SK-N-SH (cell line): ENCODE measurements at regions not wholly inside any gene's neighbourhood (a gene's known extent, or its start where the extent isn't known, plus 50 kb on each side); places are given as distances from the start of the nearest gene placed in this dataset.
A peak's percentile ranks its signal among the peaks of the same experiment; 100 is the strongest.

Experiments
- CTCF ChIA-PET: fragments of 300-600, 350-600 bp; formaldehyde crosslinking; extraction: SDS; loops from one replicate; lab custom pipeline; 2021; lab: Yijun Ruan, JAX
- POLR2A ChIA-PET: fragments of 350-600 bp; sonication (Branson Sonifier 250); formaldehyde crosslinking; extraction: SDS; loops from one replicate; lab custom pipeline; 2020; ENCODE audit warnings: antibody characterized with exemption, inconsistent platforms; lab: Yijun Ruan, JAX
- DNase-seq: peaks from one replicate; pipeline ENCODE4 v3.0.0; 2012
- H2AFZ ChIP-seq: fragments of 200-600 bp; sonication (generic); 2 replicates; pipeline ENCODE4 v1.8.1; 2016; ENCODE audit warnings: antibody characterized with exemption, mild to moderate bottlenecking, low read depth
- H3F3A ChIP-seq: fragments of 200-600 bp; sonication (generic); replicated peaks from 2 replicates; pipeline ENCODE3; 2016; ENCODE audit warnings: antibody characterized with exemption, mild to moderate bottlenecking; ENCODE audit not compliant: insufficient read depth
- H3K27ac ChIP-seq, 2 experiments: fragments of 200-500 bp in 1 of 2; fragments of 200-600 bp in 1 of 2; sonication (Bioruptor generic) in 1 of 2; sonication (generic), shearing (Covaris generic) in 1 of 2; 2 replicates each; pipeline versions ENCODE4 v1.5.1 to v1.6.1; 2014 to 2016; ENCODE audit warnings: low read depth in 2 of 2, inconsistent platforms in 1 of 2, low read length in 1 of 2, mild to moderate bottlenecking in 1 of 2, mixed read lengths in 1 of 2
- H3K27me3 ChIP-seq: fragments of 200-600 bp; sonication (generic), shearing (Covaris generic); 2 replicates; pipeline ENCODE4 v1.6.1; 2016; ENCODE audit warnings: mixed run types; ENCODE audit not compliant: insufficient read depth
- H3K36me3 ChIP-seq, 2 experiments: fragments of 200-500 bp in 1 of 2; fragments of 200-600 bp in 1 of 2; sonication (Bioruptor generic) in 1 of 2; sonication (generic) in 1 of 2; replicated peaks in 1 of 2; 2 replicates each; pipeline versions ENCODE3 to v1.5.1; 2014 to 2016; ENCODE audit warnings: low read length in 1 of 2, mild to moderate bottlenecking in 1 of 2; ENCODE audit not compliant: insufficient read depth in 2 of 2, control insufficient read depth in 1 of 2
- H3K4me1 ChIP-seq, 2 experiments: fragments of 200-500 bp in 1 of 2; fragments of 200-600 bp in 1 of 2; sonication (Bioruptor generic) in 1 of 2; sonication (generic), shearing (Covaris generic) in 1 of 2; 2 replicates each; pipeline versions ENCODE4 v1.5.1 to v1.6.1; 2014 to 2016; ENCODE audit warnings: low read depth in 1 of 2, low read length in 1 of 2, mixed run types in 1 of 2; ENCODE audit not compliant: insufficient read depth in 2 of 2, control insufficient read depth in 1 of 2
- H3K4me2 ChIP-seq: fragments of 200-600 bp; sonication (generic), shearing (Covaris generic); 2 replicates; pipeline ENCODE4 v1.6.1; 2017; ENCODE audit warnings: mixed run types
- H3K4me3 ChIP-seq, 2 experiments: fragments of 200-500 bp in 1 of 2; fragments of 200-600 bp in 1 of 2; sonication (Bioruptor generic) in 1 of 2; sonication (generic), shearing (Covaris generic) in 1 of 2; 2 replicates each; pipeline versions ENCODE4 v1.5.1 to v1.8.1; 2014 to 2016; ENCODE audit warnings: low read depth in 2 of 2, inconsistent platforms in 1 of 2, low read length in 1 of 2, mild to moderate bottlenecking in 1 of 2, mixed read lengths in 1 of 2, moderate library complexity in 1 of 2
- H3K79me2 ChIP-seq: fragments of 200-600 bp; sonication (generic); 2 replicates; pipeline ENCODE4 v1.8.1; 2017; ENCODE audit warnings: mild to moderate bottlenecking; ENCODE audit not compliant: insufficient read depth
- H3K9ac ChIP-seq: fragments of 200-600 bp; sonication (generic); 2 replicates; pipeline ENCODE4 v1.6.1; 2017; ENCODE audit warnings: mixed run types
- H3K9me2 ChIP-seq: fragments of 200-600 bp; sonication (generic); 2 replicates; pipeline ENCODE4 v1.6.1; 2017; ENCODE audit warnings: mixed run types
- H3K9me3 ChIP-seq: fragments of 200-600 bp; sonication (generic); 2 replicates; pipeline ENCODE4 v1.6.1; 2017; ENCODE audit warnings: mixed run types, mild to moderate bottlenecking, moderate library complexity
- H4K20me1 ChIP-seq: fragments of 200-600 bp; sonication (generic); 2 replicates; pipeline ENCODE4 v1.6.1; 2017; ENCODE audit warnings: mild to moderate bottlenecking, mixed run types; ENCODE audit not compliant: insufficient read depth
- FOXM1 ChIP-seq: IDR thresholded peaks from 2 replicates; pipeline ENCODE4 v1.4.0; 2012; ENCODE audit warnings: low read depth, mild to moderate bottlenecking
- GATA2 ChIP-seq: sonication (generic); formaldehyde crosslinking; IDR thresholded peaks from 2 replicates; pipeline ENCODE4 v1.5.0; 2020; ENCODE audit warnings: mild to moderate bottlenecking, missing genetic modification reagents
- POLR2AphosphoS5 ChIP-seq: IDR thresholded peaks from 2 replicates; pipeline ENCODE4 v1.6.1; 2012; ENCODE audit warnings: low read depth, low read length
- RAD21 ChIP-seq: IDR thresholded peaks from 2 replicates; pipeline ENCODE4 v1.6.1; 2012; ENCODE audit warnings: mild to moderate bottlenecking, low read length
- RCOR1 ChIP-seq: fragments of 150-350 bp; IDR thresholded peaks from 2 replicates; pipeline ENCODE4 v1.6.1; 2017; ENCODE audit warnings: antibody characterized with exemption, low read length
- RFX5 ChIP-seq: IDR thresholded peaks from 2 replicates; pipeline ENCODE4 v1.6.1; 2012; ENCODE audit warnings: mild to moderate bottlenecking, improper control_type of control experiment, low read length
- TAF1 ChIP-seq: IDR thresholded peaks from 2 replicates; pipeline ENCODE4 v1.6.1; 2012; ENCODE audit warnings: low read depth, mild to moderate bottlenecking, low read length, moderate library complexity, borderline replicate concordance
- USF1 ChIP-seq: IDR thresholded peaks from 2 replicates; pipeline ENCODE4 v1.4.0; 2012; ENCODE audit warnings: low read depth, borderline replicate concordance
- YY1 ChIP-seq: IDR thresholded peaks from 2 replicates; pipeline ENCODE4 v1.4.0; 2012; ENCODE audit warnings: low read depth, mild to moderate bottlenecking
- WGBS: methylation state at CpG from one replicate; pipeline ENCODE4 v1.1.6; 2017; ENCODE audit warnings: low lambda C conversion rate; 5-methylcytosine and 5-hydroxymethylcytosine counted together
- TF ChIP-seq, protein P1 (sequence below): IDR thresholded peaks from 2 replicates; pipeline ENCODE4 v1.6.1; 2012; ENCODE audit warnings: mild to moderate bottlenecking, low read depth, low read length, moderate library complexity

- POLR2A ChIA-PET: no interaction called here
- Histone ChIP-seq H3K79me2 (no peaks in the 10 kb centered on the region), H3F3A (no peaks in the 10 kb centered on the region), H3K9me2 (no peaks in the 10 kb centered on the region), H3K4me1 (peaks cover 0 to 13% of the 10 kb centered on the region in 2 experiments; a peak in 1 of 4 replicates), H2AFZ (no peak overlapping the region)
- TF ChIP-seq, protein P1, sequence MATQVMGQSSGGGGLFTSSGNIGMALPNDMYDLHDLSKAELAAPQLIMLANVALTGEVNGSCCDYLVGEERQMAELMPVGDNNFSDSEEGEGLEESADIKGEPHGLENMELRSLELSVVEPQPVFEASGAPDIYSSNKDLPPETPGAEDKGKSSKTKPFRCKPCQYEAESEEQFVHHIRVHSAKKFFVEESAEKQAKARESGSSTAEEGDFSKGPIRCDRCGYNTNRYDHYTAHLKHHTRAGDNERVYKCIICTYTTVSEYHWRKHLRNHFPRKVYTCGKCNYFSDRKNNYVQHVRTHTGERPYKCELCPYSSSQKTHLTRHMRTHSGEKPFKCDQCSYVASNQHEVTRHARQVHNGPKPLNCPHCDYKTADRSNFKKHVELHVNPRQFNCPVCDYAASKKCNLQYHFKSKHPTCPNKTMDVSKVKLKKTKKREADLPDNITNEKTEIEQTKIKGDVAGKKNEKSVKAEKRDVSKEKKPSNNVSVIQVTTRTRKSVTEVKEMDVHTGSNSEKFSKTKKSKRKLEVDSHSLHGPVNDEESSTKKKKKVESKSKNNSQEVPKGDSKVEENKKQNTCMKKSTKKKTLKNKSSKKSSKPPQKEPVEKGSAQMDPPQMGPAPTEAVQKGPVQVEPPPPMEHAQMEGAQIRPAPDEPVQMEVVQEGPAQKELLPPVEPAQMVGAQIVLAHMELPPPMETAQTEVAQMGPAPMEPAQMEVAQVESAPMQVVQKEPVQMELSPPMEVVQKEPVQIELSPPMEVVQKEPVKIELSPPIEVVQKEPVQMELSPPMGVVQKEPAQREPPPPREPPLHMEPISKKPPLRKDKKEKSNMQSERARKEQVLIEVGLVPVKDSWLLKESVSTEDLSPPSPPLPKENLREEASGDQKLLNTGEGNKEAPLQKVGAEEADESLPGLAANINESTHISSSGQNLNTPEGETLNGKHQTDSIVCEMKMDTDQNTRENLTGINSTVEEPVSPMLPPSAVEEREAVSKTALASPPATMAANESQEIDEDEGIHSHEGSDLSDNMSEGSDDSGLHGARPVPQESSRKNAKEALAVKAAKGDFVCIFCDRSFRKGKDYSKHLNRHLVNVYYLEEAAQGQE: no peak
- TF ChIP-seq FOXM1: no peak
- no peak for TF ChIP-seq RCOR1
- TF ChIP-seq, all 33 proteins: peak for 0
- Histone ChIP-seq H3K4me3 (no peak overlapping the region), H3K36me3 (no peaks in the 10 kb centered on the region), H4K20me1 (no peaks in the 10 kb centered on the region), H3K27ac (peak overlapping the region in 1 of 2 experiments; percentile 58; a peak in 2 of 4 replicates), H3K27me3 (no peaks in the 10 kb centered on the region), H3K9ac (no peak overlapping the region), H3K9me3 (no peaks in the 10 kb centered on the region), H3K4me2 (no peak overlapping the region)
- WGBS: 51% methylated on average over 10 of the region's 10 CpGs
- CTCF ChIA-PET: interaction anchor here (0.6 to 0.9 kb wide), 2 partner anchors 26 to 46 kb away, joined by 3 read pairs; no protein-coding TSS in a partner anchor
- peak; percentile 14 for DNase-seq
Measured at GRCh38 chr9:106622164-106622487, 240.8 kb upstream of the ZNF462 start.

DNA sequence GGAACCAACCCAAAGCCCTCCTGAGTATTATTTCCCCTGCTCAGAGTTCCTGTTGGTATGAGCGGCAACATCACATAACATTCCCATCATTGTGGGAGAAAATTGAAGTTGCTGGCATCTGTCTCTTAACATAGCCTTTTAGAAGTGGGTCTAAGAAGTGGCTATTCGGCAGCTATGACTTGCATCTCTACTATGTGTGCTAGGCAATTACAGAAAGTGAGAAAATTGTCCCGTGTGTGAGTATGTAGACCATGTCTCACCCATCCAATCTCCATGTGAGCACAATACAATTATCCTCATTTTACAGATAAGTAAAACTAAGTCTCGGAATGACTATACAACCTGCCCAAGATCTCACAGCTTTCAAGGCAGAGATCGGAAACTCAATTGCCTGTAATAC is 239.4 kb upstream of the ZNF462 start:
- Histone ChIP-seq H2AFZ (no peak overlapping the region), H3K36me3 (no peaks in the 10 kb centered on the region), H4K20me1 (no peaks in the 10 kb centered on the region), H3F3A (no peaks in the 10 kb centered on the region), H3K4me1 (peaks cover 0 to 13% of the 10 kb centered on the region in 2 experiments; a peak in 1 of 4 replicates), H3K9me2 (no peaks in the 10 kb centered on the region), H3K9me3 (no peaks in the 10 kb centered on the region), H3K79me2 (no peaks in the 10 kb centered on the region), H3K4me3 (no peak overlapping the region), H3K4me2 (no peak overlapping the region), H3K9ac (no peak overlapping the region), H3K27ac (no peak overlapping the region), H3K27me3 (no peaks in the 10 kb centered on the region)
- TF ChIP-seq TAF1: no peak
- TF ChIP-seq POLR2AphosphoS5: no peak
- no peak for TF ChIP-seq RFX5
- no peak for TF ChIP-seq RAD21
- no peak for TF ChIP-seq USF1
- no peak for TF ChIP-seq YY1
- TF ChIP-seq GATA2 (CRISPR knock-in tag): no peak
- ChIA-PET CTCF (no interaction called here), POLR2A (no interaction called here)
- no peak for DNase-seq
- 43% methylated on average over 5 of the region's 5 CpGs for WGBS
